ENCODE measurements at regions not wholly inside any gene's neighbourhood (a gene's known extent, or its start where the extent isn't known, plus 50 kb on each side); places are given as distances from the start of the nearest gene placed in this dataset.

DNA sequence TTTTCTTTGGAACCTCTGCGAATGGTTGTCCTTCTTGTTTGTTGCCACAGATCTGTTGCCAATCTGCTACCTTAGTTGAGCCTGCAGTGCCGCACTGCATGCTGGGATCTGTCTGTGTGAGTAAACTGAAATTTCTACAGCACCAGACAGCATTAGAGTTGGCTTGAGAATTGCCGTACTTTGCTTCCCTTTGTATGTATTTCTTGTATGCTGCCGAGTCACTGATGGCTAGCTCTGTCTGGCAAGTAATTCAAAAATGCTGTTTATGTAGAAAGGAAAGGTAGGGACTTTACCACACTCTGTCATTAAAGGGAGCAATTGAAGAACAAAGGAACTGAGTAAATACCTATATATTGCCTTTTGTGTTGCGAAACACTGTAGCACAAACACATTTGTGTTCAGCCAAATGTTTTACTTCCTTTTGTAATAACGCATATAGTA is 857.4 kb downstream of the USP25 start:
- intact Hi-C loops (cut with DNase I) = loop anchor here (2.0 to 10.0 kb wide), 2 partner anchors 52 to 502 kb away; no protein-coding TSS in a partner anchor

DNA sequence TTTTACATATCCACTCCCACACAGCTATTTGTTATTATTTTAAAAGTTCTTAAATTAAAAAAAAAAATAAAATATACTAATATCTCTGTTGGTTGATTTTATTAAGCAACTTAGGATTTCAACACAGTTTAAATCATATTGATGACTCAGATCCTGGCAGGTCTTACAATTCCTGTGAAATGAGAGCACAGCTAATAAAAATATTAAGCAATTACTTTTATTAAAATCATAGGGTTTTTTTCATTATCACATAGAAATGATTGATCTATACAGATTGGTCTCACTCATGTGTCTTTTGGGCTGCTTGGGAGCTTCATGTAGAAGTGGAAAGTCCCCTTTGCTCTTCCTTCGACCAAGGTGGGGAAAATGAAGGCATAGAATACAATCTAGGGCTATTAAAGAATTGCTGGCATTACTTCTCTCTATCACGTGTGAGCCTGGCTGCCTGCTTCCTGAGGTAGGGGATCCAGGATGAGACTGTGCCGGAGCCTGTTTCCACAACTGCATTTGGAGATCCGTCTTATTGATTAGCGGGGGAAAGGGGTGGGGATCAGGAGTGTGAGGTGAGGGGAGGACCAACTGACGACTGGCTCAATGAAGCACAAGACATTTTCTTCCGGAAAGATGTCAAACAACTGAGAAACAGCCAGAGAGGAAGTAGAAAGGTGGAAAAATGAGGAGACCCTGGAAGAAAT is 858.0 kb downstream of the USP25 start:
- DNase-seq = peak in 1 of 10 donors; percentile 25
- intact Hi-C loops (cut with DNase I) = loop anchor here (2.0 to 10.0 kb wide), 2 partner anchors 53 to 503 kb away; no protein-coding TSS in a partner anchor

More for the DNA sequence above, 857.4 kb downstream of the USP25 start:
- DNase-seq = peak; percentile 68 to 96 (median 80)

DNA sequence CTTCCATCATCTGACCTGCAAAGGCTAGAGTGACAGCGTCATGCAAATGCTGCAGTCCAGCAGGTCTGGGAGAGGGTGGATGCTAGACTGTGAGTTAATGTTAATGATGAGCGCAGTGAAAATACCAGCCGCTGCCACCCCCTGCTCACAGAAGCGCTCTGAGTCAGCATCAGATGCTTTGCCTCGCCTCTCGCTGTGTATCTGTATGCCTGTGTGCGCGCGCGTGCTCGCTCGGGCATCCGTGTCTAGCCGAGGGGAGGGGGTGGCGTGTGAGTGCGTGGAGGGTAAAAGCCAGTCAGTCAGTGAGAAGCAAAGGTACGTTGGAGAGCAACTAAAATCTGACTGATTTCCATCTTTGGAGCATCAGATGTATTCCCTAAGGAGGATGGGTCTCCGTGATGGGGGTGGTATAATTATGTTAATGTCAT is 858.7 kb downstream of the USP25 start:
- intact Hi-C loops (cut with DNase I) = loop anchor here (10.0 kb wide), 1 partner anchor 504 kb away; no protein-coding TSS in a partner anchor
- DNase-seq = peak; percentile 83 to 98 (median 90)

DNA sequence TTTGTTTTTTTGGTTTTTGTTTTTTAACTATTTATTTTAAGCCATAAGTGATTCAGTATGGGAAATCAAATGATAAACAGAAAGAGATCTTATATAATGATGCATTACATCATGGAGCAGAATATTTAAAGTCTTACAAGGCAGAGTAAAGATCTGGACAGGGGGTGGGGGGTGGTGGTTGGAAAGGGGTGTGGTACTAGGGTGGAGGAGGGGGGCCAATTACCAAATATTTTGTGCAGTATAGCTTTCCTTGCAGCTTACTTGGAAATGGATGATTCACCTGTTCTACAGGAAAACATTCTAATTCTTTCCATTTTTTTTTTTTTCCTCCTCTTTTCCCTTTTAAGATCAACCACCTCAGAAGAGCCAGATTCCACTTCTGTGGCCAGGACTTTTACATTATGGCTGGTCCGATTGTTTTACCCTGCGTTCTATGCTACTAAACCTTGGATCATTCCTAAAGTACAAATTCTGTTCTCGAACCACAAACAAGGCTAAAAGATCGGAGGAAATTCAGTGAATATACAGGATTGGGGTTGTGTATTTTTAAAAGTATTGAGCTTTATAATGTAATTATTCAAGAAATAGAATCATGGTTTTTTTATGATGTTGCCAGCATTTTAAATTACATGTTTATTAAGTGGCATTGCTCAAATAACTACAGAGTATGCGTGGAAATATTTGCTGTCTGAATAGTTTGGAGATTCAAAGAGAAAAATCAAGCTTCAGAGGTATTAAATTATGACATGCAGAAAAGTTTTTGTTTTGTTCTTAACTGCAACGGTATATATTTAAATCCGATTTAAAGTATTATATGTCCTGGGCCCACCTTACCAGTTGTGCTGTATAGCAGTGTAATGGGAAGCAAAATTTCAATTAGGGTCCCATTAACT is 859.5 kb downstream of the USP25 start:
- intact Hi-C loops (cut with DNase I) = loop anchor here (10.0 kb wide), 1 partner anchor 504 kb away; no protein-coding TSS in a partner anchor
- DNase-seq = no peak

DNA sequence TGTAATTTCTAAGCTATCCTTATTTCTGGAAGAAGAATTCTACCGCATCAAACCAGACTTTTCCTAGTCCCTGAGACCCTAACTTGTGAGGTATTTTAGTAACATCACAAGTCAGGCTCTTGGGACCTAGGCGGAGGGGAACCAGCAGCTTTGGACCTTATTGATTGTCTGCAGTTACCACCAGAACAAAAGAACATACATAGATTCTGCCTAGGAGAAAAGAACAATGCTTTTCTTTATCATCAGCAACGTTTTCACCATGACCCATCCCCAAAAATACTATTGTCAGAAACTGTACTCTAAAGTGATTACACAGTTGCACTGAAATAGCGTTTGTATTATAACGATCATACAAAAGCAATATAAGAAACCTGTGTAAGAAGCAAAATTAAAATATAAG is 860.4 kb downstream of the USP25 start:
- DNase-seq = no peak
- intact Hi-C loops (cut with DNase I) = no loop called here

DNA sequence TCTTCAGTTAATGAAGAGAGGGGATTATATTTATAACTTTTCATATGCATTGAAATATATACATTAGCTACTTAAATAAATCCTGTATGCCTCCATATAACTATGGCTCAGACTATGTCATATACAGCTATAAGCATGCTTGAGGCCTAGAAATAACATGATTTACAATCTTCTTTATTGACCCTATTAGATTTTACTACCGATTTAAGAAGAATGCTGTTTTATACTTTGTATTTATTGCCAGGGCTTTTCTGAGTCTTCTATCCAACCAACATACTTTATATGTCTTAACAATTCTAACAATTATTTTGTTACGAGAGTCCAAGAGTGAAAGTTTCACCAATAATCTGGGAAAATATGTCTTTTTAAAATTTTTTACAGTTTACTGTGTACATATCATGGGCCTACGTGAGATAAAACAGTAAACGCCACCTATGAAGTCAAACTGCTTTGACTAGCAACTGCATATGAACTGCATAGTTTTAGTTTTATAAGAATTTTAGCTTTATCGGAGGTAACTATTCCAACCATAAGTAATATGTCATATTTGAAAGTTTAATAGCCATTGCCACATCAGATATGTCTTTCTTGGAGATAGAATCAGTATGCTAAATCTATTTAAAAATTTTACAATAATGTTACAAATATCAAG is 861.0 kb downstream of the USP25 start:
- DNase-seq = no peak
- intact Hi-C loops (cut with DNase I) = no loop called here

DNA sequence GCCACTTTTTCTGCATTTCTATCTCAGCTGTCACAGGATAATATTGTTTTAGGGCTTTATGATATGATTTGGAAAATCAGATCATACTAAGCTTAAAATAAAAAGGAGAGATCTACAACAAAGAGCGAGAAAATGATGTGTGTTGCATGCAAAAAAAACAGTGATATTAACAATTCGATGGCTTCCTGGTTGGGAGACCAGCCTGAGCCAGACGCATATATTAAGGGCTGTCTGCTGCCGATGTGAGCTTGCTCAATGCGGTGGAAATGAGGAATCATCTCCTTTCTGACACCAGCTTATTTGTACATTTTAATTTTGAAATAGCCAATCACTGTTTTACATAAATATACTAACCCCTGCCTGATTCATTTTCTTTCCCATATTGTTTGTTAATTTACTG is 862.6 kb downstream of the USP25 start:
- peak in 1 of 10 donors; percentile 53 for DNase-seq
- intact Hi-C loops (cut with DNase I) = no loop called here

DNA sequence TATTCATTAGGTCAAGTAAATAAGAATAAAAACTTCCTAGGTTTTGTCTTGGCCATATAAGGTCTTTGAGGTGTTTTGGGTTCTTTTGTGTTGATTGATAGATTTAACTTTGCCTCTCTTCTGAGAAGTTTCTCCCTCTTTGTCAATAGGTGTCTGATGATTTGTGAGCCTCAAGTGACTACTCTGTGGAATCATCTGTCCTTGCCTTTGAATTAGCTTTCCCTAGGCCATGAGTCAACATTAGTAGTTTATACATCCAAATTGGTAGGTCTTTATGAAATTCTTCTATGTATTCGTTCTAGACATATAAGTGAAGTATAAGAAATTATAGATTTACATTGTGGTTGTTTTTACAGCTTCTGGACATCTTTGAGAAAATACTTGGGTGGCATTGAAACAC is 864.4 kb downstream of the USP25 start:
- intact Hi-C loops (cut with DNase I) = no loop called here
- DNase-seq = no peak

DNA sequence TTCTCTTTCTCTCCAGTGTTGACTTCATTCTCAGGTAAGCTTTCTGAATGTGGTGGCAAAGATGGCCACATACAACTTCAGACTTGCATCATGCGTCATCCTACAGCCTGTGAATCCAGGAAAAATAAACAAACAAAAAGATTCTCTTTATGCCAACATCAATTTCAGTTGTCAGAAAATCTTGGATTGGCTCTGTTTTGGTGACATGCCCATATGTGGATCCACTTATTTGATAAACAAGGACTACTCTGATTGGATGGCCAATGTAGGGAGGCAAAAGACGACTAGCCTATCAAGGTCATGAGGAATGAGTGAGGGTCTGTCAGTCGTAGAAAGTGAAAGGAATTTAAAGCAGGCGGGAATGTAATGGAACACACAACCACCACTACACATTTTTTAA is 866.6 kb downstream of the USP25 start:
- intact Hi-C loops (cut with DNase I) = no loop called here
- no peak for DNase-seq

DNA sequence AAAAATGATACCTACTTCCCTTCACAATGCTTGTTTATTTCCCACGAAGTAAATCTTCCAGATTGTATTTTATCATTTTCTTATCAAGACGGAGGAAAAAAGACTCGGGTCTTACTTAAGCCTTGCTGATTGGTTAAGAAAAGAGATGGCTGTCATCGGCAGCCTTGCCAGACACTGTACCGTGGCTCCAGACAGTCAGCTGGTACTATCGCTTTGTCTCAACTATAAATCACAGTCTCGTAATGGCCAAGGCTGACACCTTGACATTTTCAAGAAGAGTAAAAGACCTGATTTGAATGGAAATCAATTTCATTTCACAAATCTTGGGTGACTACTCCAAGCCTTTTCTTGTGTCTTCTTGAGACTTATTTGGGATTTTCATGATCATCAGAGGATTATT is 868.0 kb downstream of the USP25 start:
- no peak for DNase-seq
- intact Hi-C loops (cut with DNase I) = no loop called here

DNA sequence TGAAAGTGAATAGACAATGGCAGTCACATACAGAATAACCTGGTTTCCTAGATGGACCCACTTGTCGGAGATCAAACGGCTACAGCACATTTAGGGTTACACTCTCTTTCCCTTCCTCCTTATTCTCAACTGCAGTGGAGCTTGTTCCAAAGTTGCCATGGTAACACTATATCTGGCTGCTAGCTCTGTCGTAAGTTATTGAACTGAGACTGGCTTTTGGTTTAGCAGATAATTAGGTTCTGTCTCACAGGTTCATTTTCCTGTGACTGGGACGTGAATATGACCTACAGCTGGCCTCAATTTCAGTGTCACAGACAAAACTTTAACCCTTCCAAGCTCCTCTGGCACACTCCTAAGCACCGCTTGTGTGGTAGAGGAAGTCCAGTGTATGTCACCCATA is 875.8 kb downstream of the USP25 start:
- intact Hi-C loops (cut with DNase I) = loop anchor here (10.0 kb wide), 1 partner anchor 151 kb away; no protein-coding TSS in a partner anchor
- no peak for DNase-seq

DNA sequence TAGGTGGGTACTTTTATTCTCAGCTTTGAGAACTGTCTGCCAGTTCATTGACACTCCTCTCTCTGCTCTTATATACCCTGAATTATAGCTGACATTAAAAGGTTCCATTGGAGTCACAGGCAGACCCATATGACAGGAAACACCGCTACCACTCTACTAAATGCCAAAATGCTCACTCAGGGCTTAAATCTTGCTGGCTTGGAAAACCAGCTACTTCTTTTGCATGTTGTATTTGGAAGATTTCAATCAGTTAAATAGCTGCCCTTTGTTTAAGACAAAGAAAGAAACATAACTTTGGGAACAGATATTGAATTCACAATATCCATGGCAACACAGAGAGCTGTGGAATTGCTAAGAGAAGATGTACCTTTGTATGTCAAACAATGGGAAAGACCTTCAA is 876.5 kb downstream of the USP25 start:
- no peak for DNase-seq
- intact Hi-C loops (cut with DNase I) = loop anchor here (10.0 kb wide), 1 partner anchor 151 kb away; no protein-coding TSS in a partner anchor

DNA sequence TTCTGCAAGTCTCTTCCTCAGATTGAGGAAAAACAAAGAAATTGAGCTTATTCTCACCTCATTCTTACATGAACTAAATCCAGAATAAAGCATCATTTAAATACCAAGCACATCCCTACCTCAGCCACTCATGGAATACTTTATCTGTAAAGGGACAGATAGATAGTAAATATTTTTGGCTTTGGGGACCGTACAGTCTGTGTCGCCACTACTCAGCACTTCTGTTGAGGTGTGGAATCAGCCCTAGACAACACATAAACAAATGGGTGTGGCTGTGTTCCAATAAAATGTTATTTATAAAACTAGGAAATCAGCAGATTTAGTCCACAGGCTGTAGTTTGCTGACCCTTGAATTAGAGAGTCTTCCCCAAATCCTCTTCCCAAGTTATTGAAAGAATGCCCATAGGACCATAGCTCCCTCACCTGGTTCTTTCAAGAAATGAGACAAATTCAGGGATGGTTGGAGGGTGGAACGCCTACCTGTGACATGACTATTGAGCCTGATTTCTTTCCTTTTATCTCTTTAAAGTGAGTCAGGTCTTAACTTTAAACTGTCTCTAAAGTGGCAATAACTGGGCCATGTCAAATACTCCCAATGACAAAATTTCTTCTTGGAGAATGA is 878.5 kb downstream of the USP25 start:
- DNase-seq = no peak
- intact Hi-C loops (cut with DNase I) = loop anchor here (10.0 kb wide), 1 partner anchor 154 kb away; no protein-coding TSS in a partner anchor

DNA sequence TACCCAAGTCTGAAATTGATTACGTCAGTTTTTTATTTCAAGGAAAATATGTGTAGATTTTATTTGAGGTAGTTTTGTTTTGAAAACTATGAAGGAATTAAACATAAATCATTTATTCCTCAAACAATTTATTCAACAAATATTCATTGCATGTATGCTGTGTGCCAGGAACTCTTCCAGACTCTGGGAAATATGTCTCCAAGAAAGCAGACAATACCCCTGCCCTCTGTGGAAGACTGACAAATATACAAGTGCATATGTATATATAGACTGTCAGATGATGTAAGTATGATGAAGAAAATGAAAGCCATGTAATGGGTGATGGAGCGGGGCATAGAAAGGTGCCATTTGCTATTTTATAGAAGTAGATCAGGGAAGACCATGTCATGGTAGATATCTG is 889.5 kb downstream of the USP25 start:
- DNase-seq = no peak
- intact Hi-C loops (cut with DNase I) = no loop called here

DNA sequence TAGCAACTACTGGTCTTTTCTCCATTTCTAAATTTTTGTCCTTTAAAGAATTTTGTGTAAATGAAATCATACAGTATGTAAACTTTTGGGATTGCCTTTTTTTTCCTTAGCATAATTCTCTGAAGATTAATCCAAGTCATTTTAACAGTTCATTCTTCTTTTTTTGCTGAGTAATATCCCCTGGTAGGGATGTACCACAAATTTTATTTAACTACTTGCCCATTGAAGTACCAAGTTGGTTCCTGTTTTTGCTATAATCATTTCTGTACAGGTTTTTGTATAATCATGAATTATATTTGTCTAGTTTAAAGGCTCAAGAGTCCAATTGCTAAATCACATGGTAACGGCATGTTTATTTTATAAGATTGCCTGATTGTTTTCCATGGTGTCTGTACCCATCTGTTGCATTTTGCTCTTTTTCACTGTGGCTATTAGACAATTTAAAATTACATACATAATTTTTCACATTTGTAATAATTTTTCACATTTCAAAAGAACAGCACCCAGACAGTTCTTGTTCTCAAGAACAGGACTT is 891.1 kb downstream of the USP25 start:
- no peak for DNase-seq

DNA sequence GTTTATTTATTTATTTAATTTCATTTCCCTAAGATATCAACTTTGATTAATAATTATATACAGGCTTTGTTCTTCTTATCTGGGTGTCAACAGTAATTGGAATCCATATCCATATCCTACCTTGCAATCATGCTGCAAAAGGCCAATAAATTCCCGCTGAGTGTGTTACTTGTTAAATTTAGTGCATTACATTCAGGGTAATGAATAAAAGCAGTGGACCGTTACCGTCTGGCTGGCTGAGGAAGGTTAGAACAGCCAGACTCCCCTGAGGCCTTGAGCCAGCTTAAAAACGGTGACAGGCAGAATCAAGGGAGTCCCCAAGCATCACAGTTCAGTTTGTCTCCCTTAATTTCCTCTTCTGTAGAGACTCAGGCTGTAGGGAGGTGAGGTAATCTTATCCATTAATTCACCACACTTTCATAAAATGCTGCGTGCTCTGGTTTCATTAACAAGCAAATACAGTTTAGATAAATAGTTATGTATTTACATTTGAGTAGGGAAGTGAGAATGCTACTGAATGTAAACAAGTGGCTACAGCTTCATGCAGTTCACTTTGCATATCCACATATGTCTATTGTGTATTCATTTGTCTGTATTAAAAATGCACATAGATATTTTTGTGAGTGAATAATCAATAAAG is 888.2 kb upstream of the CXADR start:
- intact Hi-C loops (cut with DNase I) = no loop called here
- DNase-seq = no peak

More for the DNA sequence above, 891.1 kb downstream of the USP25 start:
- intact Hi-C loops (cut with DNase I) = no loop called here

DNA sequence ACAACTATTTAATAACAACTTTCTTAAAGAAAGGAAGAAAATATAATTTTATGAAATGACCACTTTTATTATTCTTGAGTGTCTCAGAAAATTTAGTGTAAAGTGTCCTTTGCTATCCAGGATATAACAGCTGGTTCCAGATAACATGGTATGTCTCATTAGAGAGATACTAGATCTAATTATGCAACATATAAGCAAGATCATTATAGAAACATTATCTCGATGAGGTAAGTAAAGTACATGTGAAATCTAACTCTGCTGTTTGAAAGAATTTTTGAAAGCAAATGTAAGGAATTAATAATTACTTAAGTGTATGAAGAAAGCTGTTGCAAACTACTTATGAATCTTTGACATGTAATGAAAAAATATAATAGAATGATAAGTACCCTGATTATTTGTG is 887.4 kb upstream of the CXADR start:
- DNase-seq = no peak
- intact Hi-C loops (cut with DNase I) = no loop called here

DNA sequence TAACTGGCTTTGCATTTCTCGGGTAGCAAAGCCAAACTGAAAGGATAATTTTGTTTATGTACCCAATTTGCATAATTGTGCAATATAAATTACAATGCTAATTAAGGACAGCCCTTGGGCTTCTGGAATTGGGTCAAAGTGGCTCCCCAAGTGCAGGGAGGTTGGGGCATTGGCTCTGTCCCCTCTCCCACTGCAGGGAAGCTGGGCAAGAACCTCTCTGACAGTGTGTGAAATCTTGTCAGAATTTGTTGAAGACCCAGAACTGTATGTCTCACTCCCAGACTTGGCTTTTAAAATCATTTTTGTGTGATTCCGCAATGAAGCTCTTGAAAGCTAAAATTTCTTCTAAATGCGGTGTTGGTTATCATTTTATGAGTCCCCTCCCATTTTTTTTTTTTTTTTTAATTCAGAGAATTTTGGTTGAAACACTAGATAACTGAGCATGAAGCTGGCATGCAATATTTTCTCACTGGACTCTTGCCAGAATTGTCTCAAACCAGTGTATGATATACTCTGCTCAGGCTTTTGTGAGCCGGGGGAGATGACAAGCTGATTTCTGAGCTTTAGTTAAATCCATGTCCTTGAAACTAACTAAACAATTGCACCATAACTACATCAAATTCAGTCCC is 878.9 kb upstream of the CXADR start:
- intact Hi-C loops (cut with DNase I) = no loop called here
- no peak for DNase-seq

DNA sequence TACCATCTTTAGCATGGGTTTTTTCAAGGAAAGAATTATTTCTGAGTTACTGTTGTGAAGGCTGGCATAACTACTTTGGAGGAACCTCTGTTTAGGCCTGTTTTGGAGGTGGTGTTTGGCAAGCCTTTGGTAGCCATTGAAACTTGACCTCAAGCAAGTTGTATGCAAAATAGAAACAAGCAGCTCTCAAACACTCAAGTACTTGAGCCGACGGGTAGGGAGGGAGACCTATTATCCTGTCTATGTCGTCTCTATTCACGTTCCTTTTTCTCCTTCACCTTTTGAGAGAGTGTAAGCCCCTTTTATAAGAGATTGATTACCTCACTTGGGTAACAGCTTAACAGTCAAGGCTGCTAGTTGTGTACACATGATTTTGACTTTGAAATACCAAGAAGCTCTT is 878.3 kb upstream of the CXADR start:
- intact Hi-C loops (cut with DNase I) = no loop called here
- DNase-seq = no peak

Data from posterior cingulate gyrus (tissue), 11 donors.